ENCODE measurements at regions not wholly inside any gene's neighbourhood (a gene's known extent, or its start where the extent isn't known, plus 50 kb on each side); places are given as distances from the start of the nearest gene placed in this dataset.
A peak's percentile ranks its signal among the peaks of the same experiment; 100 is the strongest.
"Not testable (repeated sequence)": the region's sequence is repeated elsewhere in the genome, so short reads cannot be mapped to it uniquely, and the experiment has no call there.

GRCh38 chr7:12491526-12491925, 79.0 kb upstream of the SCIN start:
- Mint-ChIP-seq H3K27ac (no peak overlapping the region), H3K9me3 (no peaks in the 10 kb centered on the region), H3K36me3 (ENCODE audit: low read depth) (no peaks in the 10 kb centered on the region), H3K4me1 (no peaks in the 10 kb centered on the region), H3K4me3 (no peak overlapping the region), H3K27me3 (peaks cover 7% of the 10 kb centered on the region)
- POLR2A ChIA-PET, result no interaction called here
- CTCF ChIA-PET, result interaction anchor here (0.9 kb wide), 1 partner anchor 60 kb away, joined by 3 read pairs; no protein-coding TSS in a partner anchor
- DNase-seq, result no peak

GRCh38 chr7:12493407-12493806, 77.1 kb upstream of the SCIN start:
- CTCF ChIA-PET, result no interaction called here
- Mint-ChIP-seq H3K36me3 (ENCODE audit: low read depth) (no peaks in the 10 kb centered on the region), H3K4me3 (no peak overlapping the region), H3K27ac (no peak overlapping the region), H3K4me1 (no peaks in the 10 kb centered on the region), H3K9me3 (no peaks in the 10 kb centered on the region), H3K27me3 (peaks cover 7% of the 10 kb centered on the region)
- no peak for DNase-seq
- POLR2A ChIA-PET, result no interaction called here

DNA sequence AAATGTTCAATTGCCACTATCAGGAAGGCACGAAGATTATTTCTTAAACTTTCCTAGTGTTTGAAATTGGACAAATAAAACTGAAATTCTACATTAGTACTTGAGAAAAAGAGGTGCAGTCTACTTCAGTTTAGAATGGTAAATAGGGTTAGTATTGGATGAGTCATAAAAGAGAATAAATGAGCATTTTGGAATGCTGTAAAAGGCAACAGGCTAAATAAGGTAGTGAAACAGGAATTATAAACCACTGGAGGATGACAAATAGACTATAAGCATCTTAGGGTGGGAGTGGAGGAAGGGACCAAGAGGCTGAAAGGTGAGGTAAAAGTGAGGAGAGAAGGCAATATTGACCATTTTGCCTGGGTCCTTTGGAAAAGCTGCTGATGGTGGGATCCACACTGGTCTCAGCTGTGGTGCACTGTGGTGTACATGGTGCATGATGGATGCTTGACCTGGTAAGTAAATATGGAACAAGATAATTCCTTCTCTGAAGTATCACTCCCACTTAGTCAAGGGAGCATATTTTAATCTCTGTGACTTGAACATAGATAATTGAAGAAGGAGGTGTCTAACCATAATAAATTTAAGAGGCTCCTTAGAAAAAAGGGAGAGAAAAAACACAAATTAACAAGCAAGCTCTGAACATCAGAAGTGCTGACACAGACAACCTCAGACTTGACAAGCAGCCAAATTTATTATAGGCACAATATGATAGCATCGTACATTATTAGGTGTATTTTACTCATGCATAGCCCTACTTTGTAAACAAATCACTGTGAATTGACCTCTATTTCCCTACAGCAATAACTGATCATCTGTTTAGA, 76.4 kb upstream of the SCIN start:
- Mint-ChIP-seq H3K4me3 (no peak overlapping the region), H3K9me3 (no peaks in the 10 kb centered on the region), H3K27ac (no peak overlapping the region), H3K36me3 (ENCODE audit: low read depth) (no peaks in the 10 kb centered on the region), H3K4me1 (no peaks in the 10 kb centered on the region), H3K27me3 (peaks cover 7% of the 10 kb centered on the region)
- no peak for DNase-seq
- ChIA-PET POLR2A (no interaction called here), CTCF (no interaction called here)

- ChIA-PET POLR2A (no interaction called here), CTCF (interaction anchor here (1.2 kb wide), 1 partner anchor 36 kb away, joined by 6 read pairs; no protein-coding TSS in a partner anchor)
- Mint-ChIP-seq H3K27me3 (peaks cover 7% of the 10 kb centered on the region), H3K9me3 (no peaks in the 10 kb centered on the region), H3K36me3 (ENCODE audit: low read depth) (no peaks in the 10 kb centered on the region), H3K27ac (no peak overlapping the region), H3K4me3 (no peak overlapping the region), H3K4me1 (no peaks in the 10 kb centered on the region)
- DNase-seq, result no peak
Measured at GRCh38 chr7:12494687-12495024, 75.9 kb upstream of the SCIN start.

- H3K27me3 Mint-ChIP-seq; H3K36me3 Mint-ChIP-seq (ENCODE audit: low read depth); POLR2A ChIA-PET; CTCF ChIA-PET; H3K27ac Mint-ChIP-seq; H3K4me1 Mint-ChIP-seq; H3K9me3 Mint-ChIP-seq; H3K4me3 Mint-ChIP-seq: not testable (repeated sequence)
- peak; percentile 22 for DNase-seq
Measured at GRCh38 chr7:12496901-12497674, 73.4 kb upstream of the SCIN start.

GRCh38 chr7:12504149-12504548, 66.4 kb upstream of the SCIN start:
- no peak overlapping the region for H3K4me3 Mint-ChIP-seq
- H3K36me3 Mint-ChIP-seq (ENCODE audit: low read depth), result no peaks in the 10 kb centered on the region
- no peaks in the 10 kb centered on the region for H3K27me3 Mint-ChIP-seq
- DNase-seq, result no peak
- H3K27ac Mint-ChIP-seq, result no peak overlapping the region
- CTCF ChIA-PET, result no interaction called here
- POLR2A ChIA-PET, result no interaction called here
- H3K4me1 Mint-ChIP-seq, result no peaks in the 10 kb centered on the region
- H3K9me3 Mint-ChIP-seq, result no peaks in the 10 kb centered on the region

DNA sequence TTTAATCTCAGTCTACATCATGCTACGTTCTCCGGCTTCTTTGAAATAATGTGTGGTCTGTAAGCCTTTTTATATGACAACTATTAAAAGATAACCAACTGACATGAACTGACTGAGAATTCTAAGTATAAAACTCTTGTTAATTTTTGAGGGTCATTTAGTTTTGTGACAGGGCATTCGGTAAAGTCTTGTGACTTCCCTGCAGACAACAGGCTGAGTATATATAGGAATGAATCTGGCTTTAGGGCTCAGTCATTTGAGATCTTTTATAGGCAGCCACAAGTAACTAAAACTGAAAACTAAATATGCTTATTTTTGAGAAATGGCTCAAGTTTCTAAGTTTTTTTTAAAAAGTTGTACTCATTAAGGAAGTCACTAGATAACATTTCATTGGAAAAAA, 62.5 kb upstream of the SCIN start:
- no peaks in the 10 kb centered on the region for H3K9me3 Mint-ChIP-seq

GRCh38 chr7:12508554-12508953, 62.0 kb upstream of the SCIN start:
- H3K4me1 Mint-ChIP-seq, result no peaks in the 10 kb centered on the region
- no peak overlapping the region for H3K27ac Mint-ChIP-seq
- no peaks in the 10 kb centered on the region for H3K9me3 Mint-ChIP-seq
- H3K36me3 Mint-ChIP-seq (ENCODE audit: low read depth), result no peaks in the 10 kb centered on the region
- peaks cover 6% of the 10 kb centered on the region for H3K27me3 Mint-ChIP-seq
- ChIA-PET CTCF (no interaction called here), POLR2A (no interaction called here)
- no peak for DNase-seq
- H3K4me3 Mint-ChIP-seq, result no peak overlapping the region

More for the DNA sequence above, 62.5 kb upstream of the SCIN start:
- CTCF ChIA-PET, result no interaction called here
- no peak overlapping the region for H3K4me3 Mint-ChIP-seq
- H3K4me1 Mint-ChIP-seq, result no peaks in the 10 kb centered on the region
- POLR2A ChIA-PET, result no interaction called here
- DNase-seq, result no peak
- no peak overlapping the region for H3K27ac Mint-ChIP-seq
- no peaks in the 10 kb centered on the region for H3K36me3 Mint-ChIP-seq (ENCODE audit: low read depth)
- peaks cover 6% of the 10 kb centered on the region for H3K27me3 Mint-ChIP-seq

- H3K36me3 Mint-ChIP-seq (ENCODE audit: low read depth), result peaks cover 1% of the 10 kb centered on the region
- no peaks in the 10 kb centered on the region for H3K4me1 Mint-ChIP-seq
- no peak overlapping the region for H3K4me3 Mint-ChIP-seq
- no peak for DNase-seq
- peaks cover 20% of the 10 kb centered on the region for H3K27me3 Mint-ChIP-seq
- ChIA-PET POLR2A (no interaction called here), CTCF (no interaction called here)
- H3K27ac Mint-ChIP-seq, result no peak overlapping the region
- H3K9me3 Mint-ChIP-seq, result peaks cover 7% of the 10 kb centered on the region
Measured at GRCh38 chr7:12517451-12517850, 53.1 kb upstream of the SCIN start.

DNA sequence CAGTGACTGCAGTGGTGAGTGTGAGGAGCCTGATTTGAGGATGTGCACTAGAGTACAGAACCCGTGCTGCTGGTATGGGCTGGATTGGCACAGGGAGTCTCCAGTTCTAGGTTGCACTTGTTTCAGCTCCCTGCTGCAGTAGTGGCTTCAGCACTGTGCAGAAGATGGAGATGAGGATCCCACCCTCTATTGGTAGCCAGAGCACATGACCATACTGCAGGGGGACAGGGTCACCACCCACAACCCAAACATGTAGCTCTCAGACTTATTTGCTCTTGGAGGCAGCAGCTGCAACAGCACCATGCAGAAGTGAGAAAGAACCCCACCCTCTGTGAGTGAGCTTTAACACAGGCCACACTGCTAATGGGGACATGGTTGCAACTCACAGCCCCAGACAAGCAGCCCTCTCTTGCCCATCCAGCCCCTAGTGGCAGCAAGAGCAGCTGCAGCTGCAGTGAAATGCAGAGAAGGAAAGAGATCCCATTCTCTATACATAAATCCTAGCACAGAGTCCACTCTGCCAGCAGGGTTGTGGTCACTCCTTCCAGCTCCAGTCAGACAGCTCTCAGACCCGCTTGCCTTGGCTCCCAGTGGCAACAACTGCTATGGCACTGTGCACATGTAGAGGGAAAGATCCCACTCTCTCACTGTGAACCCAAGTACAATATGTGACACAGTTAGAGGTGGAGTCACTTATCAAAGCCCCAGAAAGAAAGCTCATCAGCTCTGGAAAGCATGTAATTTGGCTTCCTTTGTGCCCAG, 51.4 kb upstream of the SCIN start:
- ChIA-PET CTCF (no interaction called here), POLR2A (no interaction called here)
- DNase-seq, result no peak
- no peaks in the 10 kb centered on the region for H3K4me1 Mint-ChIP-seq
- H3K36me3 Mint-ChIP-seq (ENCODE audit: low read depth), result peaks cover 1% of the 10 kb centered on the region
- H3K4me3 Mint-ChIP-seq, result no peak overlapping the region
- peaks cover 26% of the 10 kb centered on the region for H3K27me3 Mint-ChIP-seq
- no peak overlapping the region for H3K27ac Mint-ChIP-seq
- H3K9me3 Mint-ChIP-seq, result peaks cover 7% of the 10 kb centered on the region

DNA sequence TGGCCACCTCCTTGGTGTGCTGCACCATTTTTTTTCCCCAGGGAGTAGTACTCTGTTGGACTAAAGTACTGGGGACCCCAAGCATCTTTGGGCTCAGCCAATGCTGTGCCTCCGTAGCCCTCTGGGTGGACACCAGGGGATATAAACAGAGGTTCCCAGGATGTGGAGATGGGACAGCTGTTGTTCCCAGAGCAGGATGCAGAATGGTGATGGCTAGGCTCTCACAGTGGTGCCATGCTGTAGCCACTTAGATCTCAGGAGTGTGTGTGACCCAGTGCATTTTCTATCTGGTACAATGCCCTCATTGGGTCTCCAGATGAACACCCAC, 50.9 kb upstream of the SCIN start:
- Mint-ChIP-seq H3K27ac (no peak overlapping the region), H3K4me3 (no peak overlapping the region), H3K4me1 (no peaks in the 10 kb centered on the region), H3K27me3 (peaks cover 26% of the 10 kb centered on the region), H3K36me3 (ENCODE audit: low read depth) (no peaks in the 10 kb centered on the region), H3K9me3 (peaks cover 7% of the 10 kb centered on the region)
- ChIA-PET POLR2A (no interaction called here), CTCF (no interaction called here)
- DNase-seq, result no peak
